HepG2 (cell line): ENCODE measurements at regions not wholly inside any gene's neighbourhood (a gene's known extent, or its start where the extent isn't known, plus 50 kb on each side); places are given as distances from the start of the nearest gene placed in this dataset.

ENCODE experiments used
- ARID3A ChIP-seq: IDR thresholded peaks from 2 replicates; pipeline ENCODE4 v1.6.1; 2012; ENCODE audit warnings: low read depth, low read length, improper control_type of control experiment
- ATM ChIP-seq: fragments of 450-650 bp; IDR thresholded peaks from 2 replicates; pipeline ENCODE4 v1.7.1; 2017; ENCODE audit warnings: mild to moderate bottlenecking, borderline replicate concordance
- GABPB1 ChIP-seq: IDR thresholded peaks from 2 replicates; pipeline ENCODE4 v1.6.1; 2016; ENCODE audit warnings: mild to moderate bottlenecking, missing genetic modification reagents, moderate library complexity, missing compliant biosample characterization
- KDM2A ChIP-seq: sonication (generic); formaldehyde crosslinking; IDR thresholded peaks from 2 replicates; pipeline ENCODE4 v1.4.0; 2020; ENCODE audit warnings: low read depth, missing genetic modification reagents, borderline replicate concordance
- KLF16 ChIP-seq, 2 experiments: sonication (generic) in 1 of 2; formaldehyde crosslinking in 1 of 2; IDR thresholded peaks; 2 replicates each; pipeline versions ENCODE4 v1.6.1 to v1.8.0; 2016 to 2023; ENCODE audit warnings: missing genetic modification reagents in 2 of 2, missing compliant biosample characterization in 1 of 2
- NFE2 ChIP-seq: sonication (generic); formaldehyde crosslinking; IDR thresholded peaks from 2 replicates; pipeline ENCODE4 v1.4.0; 2020; ENCODE audit warnings: missing genetic modification reagents
- NR2F2 ChIP-seq: IDR thresholded peaks from 2 replicates; pipeline ENCODE4 v1.6.1; 2012; ENCODE audit warnings: low read depth, inconsistent platforms, borderline replicate concordance
- RBAK ChIP-seq: sonication (generic); formaldehyde crosslinking; IDR thresholded peaks from 2 replicates; pipeline ENCODE4 v1.5.1; 2020; ENCODE audit warnings: mild to moderate bottlenecking, missing genetic modification reagents
- SIN3A ChIP-seq: IDR thresholded peaks from 2 replicates; pipeline ENCODE4 v1.6.1; 2011; ENCODE audit warnings: low read depth, mild to moderate bottlenecking, control low read depth, low read length, borderline replicate concordance
- TEAD3 ChIP-seq: optimal IDR thresholded peaks from 2 replicates; pipeline ENCODE3; 2016; ENCODE audit warnings: borderline replicate concordance
- ZFP1 ChIP-seq: IDR thresholded peaks from 2 replicates; pipeline ENCODE4 v1.6.1; 2016
- ZFX ChIP-seq: sonication (generic); formaldehyde crosslinking; IDR thresholded peaks from 2 replicates; pipeline ENCODE4 v1.4.0; 2020; ENCODE audit warnings: mild to moderate bottlenecking, low read depth, missing genetic modification reagents, moderate library complexity
- ZNF225 ChIP-seq: sonication (generic); formaldehyde crosslinking; IDR thresholded peaks from 2 replicates; pipeline ENCODE4 v1.4.0; 2020; ENCODE audit warnings: mild to moderate bottlenecking, missing genetic modification reagents
- ZNF292 ChIP-seq: sonication (generic); formaldehyde crosslinking; IDR thresholded peaks from 2 replicates; pipeline ENCODE4 v1.8.1; 2022; ENCODE audit warnings: mild to moderate bottlenecking, low read depth, missing genetic modification reagents, borderline replicate concordance
- TF ChIP-seq, protein P1 (sequence below): sonication (generic); formaldehyde crosslinking; conservative IDR thresholded peaks from 2 replicates; pipeline ENCODE4 v1.4.0; 2020; ENCODE audit warnings: mild to moderate bottlenecking, missing genetic modification reagents, moderate library complexity
- TF ChIP-seq, protein P2 (sequence below): IDR thresholded peaks from 2 replicates; pipeline ENCODE4 v1.6.1; 2018; ENCODE audit warnings: missing genetic modification reagents, mild to moderate bottlenecking, missing compliant biosample characterization
- TF ChIP-seq, protein P3 (sequence below): sonication (generic); formaldehyde crosslinking; IDR thresholded peaks from 2 replicates; pipeline ENCODE4 v1.4.0; 2020; ENCODE audit warnings: missing genetic modification reagents

- TF ChIP-seq ARID3A (peak; percentile 83), ZNF292 (CRISPR knock-in tag) (peak; percentile 37; the same call in 1 of the 2 replicates), ZNF225 (CRISPR knock-in tag) (no peak), RBAK (CRISPR knock-in tag) (0 out of 2 replicates have a peak, but pooled peaks have one; percentile 63), KDM2A (peak; percentile 79), ZFP1 (CRISPR knock-in tag) (0 out of 2 replicates have a peak, but pooled peaks have one; percentile 28), ZFX (no peak), SIN3A (0 out of 2 replicates have a peak, but pooled peaks have one; percentile 46), NR2F2 (no peak), NFE2 (peak; percentile 65; the same call in 1 of the 2 replicates), KLF16 (CRISPR knock-in tag; IDR thresholded peaks at IDR 0.05) (0 out of 4 replicates have a peak, but pooled peaks of 1 of the 2 experiments have one; percentile 51), TEAD3 (CRISPR knock-in tag) (peak; percentile 78), ATM (no peak), GABPB1 (peak; percentile 75)
- TF ChIP-seq, protein P1, sequence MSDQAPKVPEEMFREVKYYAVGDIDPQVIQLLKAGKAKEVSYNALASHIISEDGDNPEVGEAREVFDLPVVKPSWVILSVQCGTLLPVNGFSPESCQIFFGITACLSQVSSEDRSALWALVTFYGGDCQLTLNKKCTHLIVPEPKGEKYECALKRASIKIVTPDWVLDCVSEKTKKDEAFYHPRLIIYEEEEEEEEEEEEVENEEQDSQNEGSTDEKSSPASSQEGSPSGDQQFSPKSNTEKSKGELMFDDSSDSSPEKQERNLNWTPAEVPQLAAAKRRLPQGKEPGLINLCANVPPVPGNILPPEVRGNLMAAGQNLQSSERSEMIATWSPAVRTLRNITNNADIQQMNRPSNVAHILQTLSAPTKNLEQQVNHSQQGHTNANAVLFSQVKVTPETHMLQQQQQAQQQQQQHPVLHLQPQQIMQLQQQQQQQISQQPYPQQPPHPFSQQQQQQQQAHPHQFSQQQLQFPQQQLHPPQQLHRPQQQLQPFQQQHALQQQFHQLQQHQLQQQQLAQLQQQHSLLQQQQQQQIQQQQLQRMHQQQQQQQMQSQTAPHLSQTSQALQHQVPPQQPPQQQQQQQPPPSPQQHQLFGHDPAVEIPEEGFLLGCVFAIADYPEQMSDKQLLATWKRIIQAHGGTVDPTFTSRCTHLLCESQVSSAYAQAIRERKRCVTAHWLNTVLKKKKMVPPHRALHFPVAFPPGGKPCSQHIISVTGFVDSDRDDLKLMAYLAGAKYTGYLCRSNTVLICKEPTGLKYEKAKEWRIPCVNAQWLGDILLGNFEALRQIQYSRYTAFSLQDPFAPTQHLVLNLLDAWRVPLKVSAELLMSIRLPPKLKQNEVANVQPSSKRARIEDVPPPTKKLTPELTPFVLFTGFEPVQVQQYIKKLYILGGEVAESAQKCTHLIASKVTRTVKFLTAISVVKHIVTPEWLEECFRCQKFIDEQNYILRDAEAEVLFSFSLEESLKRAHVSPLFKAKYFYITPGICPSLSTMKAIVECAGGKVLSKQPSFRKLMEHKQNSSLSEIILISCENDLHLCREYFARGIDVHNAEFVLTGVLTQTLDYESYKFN, result 0 out of 2 replicates have a peak, but pooled peaks have one; percentile 24
- TF ChIP-seq, protein P2, sequence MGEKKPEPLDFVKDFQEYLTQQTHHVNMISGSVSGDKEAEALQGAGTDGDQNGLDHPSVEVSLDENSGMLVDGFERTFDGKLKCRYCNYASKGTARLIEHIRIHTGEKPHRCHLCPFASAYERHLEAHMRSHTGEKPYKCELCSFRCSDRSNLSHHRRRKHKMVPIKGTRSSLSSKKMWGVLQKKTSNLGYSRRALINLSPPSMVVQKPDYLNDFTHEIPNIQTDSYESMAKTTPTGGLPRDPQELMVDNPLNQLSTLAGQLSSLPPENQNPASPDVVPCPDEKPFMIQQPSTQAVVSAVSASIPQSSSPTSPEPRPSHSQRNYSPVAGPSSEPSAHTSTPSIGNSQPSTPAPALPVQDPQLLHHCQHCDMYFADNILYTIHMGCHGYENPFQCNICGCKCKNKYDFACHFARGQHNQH, result peak; percentile 62; the same call in 1 of the 2 replicates
- TF ChIP-seq, protein P3, sequence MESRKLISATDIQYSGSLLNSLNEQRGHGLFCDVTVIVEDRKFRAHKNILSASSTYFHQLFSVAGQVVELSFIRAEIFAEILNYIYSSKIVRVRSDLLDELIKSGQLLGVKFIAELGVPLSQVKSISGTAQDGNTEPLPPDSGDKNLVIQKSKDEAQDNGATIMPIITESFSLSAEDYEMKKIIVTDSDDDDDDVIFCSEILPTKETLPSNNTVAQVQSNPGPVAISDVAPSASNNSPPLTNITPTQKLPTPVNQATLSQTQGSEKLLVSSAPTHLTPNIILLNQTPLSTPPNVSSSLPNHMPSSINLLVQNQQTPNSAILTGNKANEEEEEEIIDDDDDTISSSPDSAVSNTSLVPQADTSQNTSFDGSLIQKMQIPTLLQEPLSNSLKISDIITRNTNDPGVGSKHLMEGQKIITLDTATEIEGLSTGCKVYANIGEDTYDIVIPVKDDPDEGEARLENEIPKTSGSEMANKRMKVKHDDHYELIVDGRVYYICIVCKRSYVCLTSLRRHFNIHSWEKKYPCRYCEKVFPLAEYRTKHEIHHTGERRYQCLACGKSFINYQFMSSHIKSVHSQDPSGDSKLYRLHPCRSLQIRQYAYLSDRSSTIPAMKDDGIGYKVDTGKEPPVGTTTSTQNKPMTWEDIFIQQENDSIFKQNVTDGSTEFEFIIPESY (CRISPR knock-in tag), result peak; percentile 90
Measured at GRCh38 chr14:31937730-31938346, 139.3 kb upstream of the ARHGAP5 start (continued).
